ENCODE measurements at regions not wholly inside any gene's neighbourhood (a gene's known extent, or its start where the extent isn't known, plus 50 kb on each side); places are given as distances from the start of the nearest gene placed in this dataset.

DNA sequence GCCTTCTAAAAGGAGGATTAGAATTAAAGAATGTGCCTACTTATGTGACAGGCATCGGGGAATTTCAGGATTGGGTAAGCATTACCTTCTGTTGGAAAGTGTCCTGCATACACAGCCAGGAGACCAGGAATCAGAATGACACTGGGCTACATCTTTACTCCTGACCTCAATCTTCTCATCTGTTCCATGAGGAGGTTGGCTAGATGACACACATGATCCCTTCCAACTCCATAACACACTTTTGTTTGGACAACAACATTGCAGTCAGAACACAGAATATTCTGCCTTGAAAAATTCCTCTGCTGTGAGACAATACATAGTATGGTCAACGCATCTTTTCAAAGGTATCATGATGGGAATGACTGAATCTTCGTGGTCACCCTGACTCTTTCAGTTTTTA lies 1281.2 kb upstream of the SORCS1 start:
- TF ChIP-seq EGR1 (IDR thresholded peaks at IDR 0.05) (no peak), RAD21 (IDR thresholded peaks at IDR 0.05; ENCODE audit: low read depth) (no peak), TCF12 (IDR thresholded peaks at IDR 0.05; ENCODE audit: low read depth) (no peak), TAF1 (IDR thresholded peaks at IDR 0.05; ENCODE audit: low read depth) (no peak), CEBPB (IDR thresholded peaks at IDR 0.05) (no peak), FOXM1 (IDR thresholded peaks at IDR 0.05; ENCODE audit: borderline replicate concordance, low read depth) (no peak), NFIC (IDR thresholded peaks at IDR 0.05) (no peak), CREB1 (IDR thresholded peaks at IDR 0.05; ENCODE audit: low read depth) (no peak), TEAD4 (IDR thresholded peaks at IDR 0.05) (no peak), ZBTB7A (IDR thresholded peaks at IDR 0.05; ENCODE audit: low read depth) (no peak), YY1 (IDR thresholded peaks at IDR 0.05; ENCODE audit: low read depth) (no peak), EP300 (IDR thresholded peaks at IDR 0.05; ENCODE audit: borderline replicate concordance) (no peak)
- TF ChIP-seq, protein P1, sequence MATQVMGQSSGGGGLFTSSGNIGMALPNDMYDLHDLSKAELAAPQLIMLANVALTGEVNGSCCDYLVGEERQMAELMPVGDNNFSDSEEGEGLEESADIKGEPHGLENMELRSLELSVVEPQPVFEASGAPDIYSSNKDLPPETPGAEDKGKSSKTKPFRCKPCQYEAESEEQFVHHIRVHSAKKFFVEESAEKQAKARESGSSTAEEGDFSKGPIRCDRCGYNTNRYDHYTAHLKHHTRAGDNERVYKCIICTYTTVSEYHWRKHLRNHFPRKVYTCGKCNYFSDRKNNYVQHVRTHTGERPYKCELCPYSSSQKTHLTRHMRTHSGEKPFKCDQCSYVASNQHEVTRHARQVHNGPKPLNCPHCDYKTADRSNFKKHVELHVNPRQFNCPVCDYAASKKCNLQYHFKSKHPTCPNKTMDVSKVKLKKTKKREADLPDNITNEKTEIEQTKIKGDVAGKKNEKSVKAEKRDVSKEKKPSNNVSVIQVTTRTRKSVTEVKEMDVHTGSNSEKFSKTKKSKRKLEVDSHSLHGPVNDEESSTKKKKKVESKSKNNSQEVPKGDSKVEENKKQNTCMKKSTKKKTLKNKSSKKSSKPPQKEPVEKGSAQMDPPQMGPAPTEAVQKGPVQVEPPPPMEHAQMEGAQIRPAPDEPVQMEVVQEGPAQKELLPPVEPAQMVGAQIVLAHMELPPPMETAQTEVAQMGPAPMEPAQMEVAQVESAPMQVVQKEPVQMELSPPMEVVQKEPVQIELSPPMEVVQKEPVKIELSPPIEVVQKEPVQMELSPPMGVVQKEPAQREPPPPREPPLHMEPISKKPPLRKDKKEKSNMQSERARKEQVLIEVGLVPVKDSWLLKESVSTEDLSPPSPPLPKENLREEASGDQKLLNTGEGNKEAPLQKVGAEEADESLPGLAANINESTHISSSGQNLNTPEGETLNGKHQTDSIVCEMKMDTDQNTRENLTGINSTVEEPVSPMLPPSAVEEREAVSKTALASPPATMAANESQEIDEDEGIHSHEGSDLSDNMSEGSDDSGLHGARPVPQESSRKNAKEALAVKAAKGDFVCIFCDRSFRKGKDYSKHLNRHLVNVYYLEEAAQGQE (IDR thresholded peaks at IDR 0.05; ENCODE audit: low read depth) = no peak
- TF ChIP-seq, protein P2, sequence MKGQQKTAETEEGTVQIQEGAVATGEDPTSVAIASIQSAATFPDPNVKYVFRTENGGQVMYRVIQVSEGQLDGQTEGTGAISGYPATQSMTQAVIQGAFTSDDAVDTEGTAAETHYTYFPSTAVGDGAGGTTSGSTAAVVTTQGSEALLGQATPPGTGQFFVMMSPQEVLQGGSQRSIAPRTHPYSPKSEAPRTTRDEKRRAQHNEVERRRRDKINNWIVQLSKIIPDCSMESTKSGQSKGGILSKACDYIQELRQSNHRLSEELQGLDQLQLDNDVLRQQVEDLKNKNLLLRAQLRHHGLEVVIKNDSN (IDR thresholded peaks at IDR 0.05) = no peak
- TF ChIP-seq, protein P3, sequence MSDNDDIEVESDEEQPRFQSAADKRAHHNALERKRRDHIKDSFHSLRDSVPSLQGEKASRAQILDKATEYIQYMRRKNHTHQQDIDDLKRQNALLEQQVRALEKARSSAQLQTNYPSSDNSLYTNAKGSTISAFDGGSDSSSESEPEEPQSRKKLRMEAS (IDR thresholded peaks at IDR 0.05) = no peak

DNA sequence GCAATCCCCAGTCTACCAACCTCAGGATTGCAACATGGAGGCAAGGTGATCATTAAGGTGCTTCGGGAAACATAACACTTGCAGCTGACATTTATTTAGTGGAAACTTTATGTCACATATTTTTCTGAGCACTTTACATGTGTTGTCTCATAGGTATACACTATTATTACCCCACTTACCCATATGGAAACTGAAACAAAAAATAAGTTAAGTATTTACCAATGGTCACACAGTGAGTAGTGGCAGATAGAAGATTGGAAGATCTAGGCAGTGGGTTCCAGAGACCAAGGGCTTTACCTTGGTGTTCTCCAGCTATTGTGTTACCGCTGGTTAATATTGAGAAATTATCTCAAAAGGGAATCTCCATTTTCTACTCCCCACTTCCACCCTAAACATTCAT lies 1279.1 kb upstream of the SORCS1 start:
- TF ChIP-seq YY1 (IDR thresholded peaks at IDR 0.05; ENCODE audit: low read depth) = no peak
- TF ChIP-seq, protein P3 (IDR thresholded peaks at IDR 0.05) = no peak
- TF ChIP-seq RAD21 (IDR thresholded peaks at IDR 0.05; ENCODE audit: low read depth) = no peak
- TF ChIP-seq FOXM1 (IDR thresholded peaks at IDR 0.05; ENCODE audit: borderline replicate concordance, low read depth) = no peak
- TF ChIP-seq EGR1 (IDR thresholded peaks at IDR 0.05) = no peak
- TF ChIP-seq NFIC (IDR thresholded peaks at IDR 0.05) = no peak
- no peak for TF ChIP-seq TCF12 (IDR thresholded peaks at IDR 0.05; ENCODE audit: low read depth)
- TF ChIP-seq, protein P2 (IDR thresholded peaks at IDR 0.05) = no peak
- no peak for TF ChIP-seq EP300 (IDR thresholded peaks at IDR 0.05; ENCODE audit: borderline replicate concordance)
- no peak for TF ChIP-seq TAF1 (IDR thresholded peaks at IDR 0.05; ENCODE audit: low read depth)
- TF ChIP-seq, protein P1 (IDR thresholded peaks at IDR 0.05; ENCODE audit: low read depth) = no peak
- no peak for TF ChIP-seq CREB1 (IDR thresholded peaks at IDR 0.05; ENCODE audit: low read depth)
- TF ChIP-seq ZBTB7A (IDR thresholded peaks at IDR 0.05; ENCODE audit: low read depth) = no peak
- no peak for TF ChIP-seq TEAD4 (IDR thresholded peaks at IDR 0.05)
- no peak for TF ChIP-seq CEBPB (IDR thresholded peaks at IDR 0.05)

DNA sequence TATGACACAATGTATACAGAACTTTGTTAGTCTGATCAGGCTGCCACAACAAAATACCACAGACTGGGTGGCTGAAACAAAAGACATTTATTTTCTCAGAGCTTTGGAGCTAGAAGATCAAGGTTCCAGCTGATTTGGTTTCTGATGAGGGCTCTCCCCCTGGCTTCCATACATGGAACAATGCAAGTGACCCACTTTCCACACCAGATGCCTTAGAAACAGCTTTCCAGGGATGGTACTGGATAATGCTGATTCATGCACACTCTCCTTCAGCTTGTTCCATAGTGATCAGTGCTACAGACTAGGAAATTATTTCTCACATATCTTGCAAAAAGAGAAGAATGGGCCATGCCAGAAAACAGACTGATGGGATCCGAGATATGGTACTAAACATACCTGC lies 1274.9 kb upstream of the SORCS1 start:
- TF ChIP-seq TAF1 (IDR thresholded peaks at IDR 0.05; ENCODE audit: low read depth) = no peak
- no peak for TF ChIP-seq TEAD4 (IDR thresholded peaks at IDR 0.05)
- TF ChIP-seq, protein P2 (IDR thresholded peaks at IDR 0.05) = no peak
- no peak for TF ChIP-seq CREB1 (IDR thresholded peaks at IDR 0.05; ENCODE audit: low read depth)
- no peak for TF ChIP-seq ZBTB7A (IDR thresholded peaks at IDR 0.05; ENCODE audit: low read depth)
- no peak for TF ChIP-seq EGR1 (IDR thresholded peaks at IDR 0.05)
- no peak for TF ChIP-seq NFIC (IDR thresholded peaks at IDR 0.05)
- TF ChIP-seq CEBPB (IDR thresholded peaks at IDR 0.05) = no peak
- no peak for TF ChIP-seq RAD21 (IDR thresholded peaks at IDR 0.05; ENCODE audit: low read depth)
- TF ChIP-seq, protein P1 (IDR thresholded peaks at IDR 0.05; ENCODE audit: low read depth) = no peak
- TF ChIP-seq, protein P3 (IDR thresholded peaks at IDR 0.05) = no peak
- TF ChIP-seq EP300 (IDR thresholded peaks at IDR 0.05; ENCODE audit: borderline replicate concordance) = no peak
- TF ChIP-seq YY1 (IDR thresholded peaks at IDR 0.05; ENCODE audit: low read depth) = no peak
- no peak for TF ChIP-seq FOXM1 (IDR thresholded peaks at IDR 0.05; ENCODE audit: borderline replicate concordance, low read depth)
- no peak for TF ChIP-seq TCF12 (IDR thresholded peaks at IDR 0.05; ENCODE audit: low read depth)

Data from Ishikawa (cell line).